H9 (cell line): ENCODE measurements at regions not wholly inside any gene's neighbourhood (a gene's known extent, or its start where the extent isn't known, plus 50 kb on each side); places are given as distances from the start of the nearest gene placed in this dataset.

Experiments used
- DNase-seq: peaks from one replicate; pipeline ENCODE4 v3.0.0-alpha.2; 2017
- H2AFZ ChIP-seq: one replicate; pipeline ENCODE4 v1.6.1; 2013; ENCODE audit warnings: mild to moderate bottlenecking, low read length, control low read depth, moderate library complexity
- H2AK5ac ChIP-seq: 2 replicates; pipeline ENCODE4 v1.6.1; 2013; ENCODE audit warnings: low read length, control low read depth, mixed read lengths; ENCODE audit not compliant: insufficient read length
- H2BK120ac ChIP-seq: one replicate; pipeline ENCODE4 v1.6.1; 2013; ENCODE audit warnings: low read depth, mild to moderate bottlenecking, low read length, control low read depth, inconsistent platforms; ENCODE audit not compliant: poor library complexity, severe bottlenecking
- H2BK12ac ChIP-seq: 2 replicates; pipeline ENCODE4 v1.6.1; 2013; ENCODE audit warnings: low read length, control low read depth, mixed read lengths, low read depth; ENCODE audit not compliant: insufficient read length
- H2BK15ac ChIP-seq: 2 replicates; pipeline ENCODE4 v1.6.1; 2013; ENCODE audit warnings: low read depth, low read length, control low read depth
- H2BK20ac ChIP-seq: one replicate; pipeline ENCODE4 v1.6.1; 2013; ENCODE audit warnings: low read depth, mild to moderate bottlenecking, low read length, control low read depth, inconsistent platforms; ENCODE audit not compliant: poor library complexity, severe bottlenecking
- H2BK5ac ChIP-seq: 2 replicates; pipeline ENCODE4 v1.6.1; 2013; ENCODE audit warnings: low read length, control low read depth, mixed read lengths; ENCODE audit not compliant: insufficient read length
- H3K14ac ChIP-seq: 2 replicates; pipeline ENCODE4 v1.6.1; 2013; ENCODE audit warnings: low read length, control low read depth; ENCODE audit not compliant: insufficient read depth
- H3K18ac ChIP-seq: 2 replicates; pipeline ENCODE4 v1.6.1; 2013; ENCODE audit warnings: low read depth, mild to moderate bottlenecking, mixed read lengths, low read length, control low read depth; ENCODE audit not compliant: insufficient read length
- H3K23ac ChIP-seq: 2 replicates; pipeline ENCODE4 v1.6.1; 2013; ENCODE audit warnings: low read length, control low read depth, mixed read lengths, low read depth; ENCODE audit not compliant: insufficient read length
- H3K23me2 ChIP-seq: 2 replicates; pipeline ENCODE4 v1.6.1; 2013; ENCODE audit warnings: low read depth, mild to moderate bottlenecking, mixed read lengths, low read length, control low read depth; ENCODE audit not compliant: insufficient read length, poor library complexity, severe bottlenecking
- H3K27ac ChIP-seq: 2 replicates; pipeline ENCODE4 v1.5.1; 2013; ENCODE audit warnings: low read length, control low read depth, mixed read lengths, low read depth; ENCODE audit not compliant: insufficient read length
- H3K27me3 ChIP-seq: 2 replicates; pipeline ENCODE4 v1.6.1; 2013; ENCODE audit warnings: low read length, control low read depth, inconsistent platforms; ENCODE audit not compliant: insufficient read depth
- H3K4ac ChIP-seq: 2 replicates; pipeline ENCODE4 v1.6.1; 2013; ENCODE audit warnings: low read depth, mild to moderate bottlenecking, control low read depth, inconsistent platforms, low read length, moderate library complexity
- H3K4me1 ChIP-seq: 2 replicates; pipeline ENCODE4 v1.6.1; 2013; ENCODE audit warnings: low read length, control low read depth, inconsistent platforms; ENCODE audit not compliant: insufficient read depth
- H3K4me2 ChIP-seq: 2 replicates; pipeline ENCODE4 v1.6.1; 2013; ENCODE audit warnings: low read length, control low read depth, mixed read lengths; ENCODE audit not compliant: insufficient read length, insufficient read depth
- H3K56ac ChIP-seq: 2 replicates; pipeline ENCODE4 v1.6.1; 2013; ENCODE audit warnings: low read depth, mild to moderate bottlenecking, mixed read lengths, low read length, control low read depth; ENCODE audit not compliant: insufficient read length
- H3K79me1 ChIP-seq: 2 replicates; pipeline ENCODE4 v1.6.1; 2013; ENCODE audit warnings: low read depth, mild to moderate bottlenecking, moderate library complexity, low read length, control low read depth, inconsistent platforms; ENCODE audit not compliant: insufficient read depth, poor library complexity, severe bottlenecking
- H3K79me2 ChIP-seq: 2 replicates; pipeline ENCODE4 v1.6.1; 2013; ENCODE audit warnings: low read length, control low read depth, inconsistent platforms; ENCODE audit not compliant: insufficient read depth
- H3K9ac ChIP-seq: 2 replicates; pipeline ENCODE4 v1.6.1; 2013; ENCODE audit warnings: low read length, control low read depth, mixed read lengths; ENCODE audit not compliant: insufficient read length; ENCODE audit errors: extremely low read depth
- H3K9me3 ChIP-seq: one replicate; pipeline ENCODE4 v1.6.1; 2013; ENCODE audit warnings: low read depth, low read length, inconsistent platforms; ENCODE audit not compliant: control insufficient read depth
- H3T11ph ChIP-seq: one replicate; pipeline ENCODE4 v1.6.1; 2013; ENCODE audit warnings: mild to moderate bottlenecking, low read length, control low read depth, inconsistent platforms
- H4K20me1 ChIP-seq: one replicate; pipeline ENCODE4 v1.6.1; 2013; ENCODE audit not compliant: control insufficient read depth, insufficient read length, insufficient read depth
- H4K5ac ChIP-seq: 2 replicates; pipeline ENCODE4 v1.6.1; 2013; ENCODE audit warnings: low read depth, mild to moderate bottlenecking, mixed read lengths, low read length, control low read depth; ENCODE audit not compliant: insufficient read length
- H4K8ac ChIP-seq: replicated peaks from 2 replicates; pipeline ENCODE4 v1.6.1; 2013; ENCODE audit warnings: low read length, control low read depth, mixed read lengths, low read depth; ENCODE audit not compliant: insufficient read length
- H4K91ac ChIP-seq: 2 replicates; pipeline ENCODE4 v1.6.1; 2013; ENCODE audit warnings: low read depth, mild to moderate bottlenecking, moderate library complexity, mixed read lengths, low read length, control low read depth; ENCODE audit not compliant: insufficient read length
- H3K27ac Mint-ChIP-seq, 3 experiments: 2 replicates in 2 of 3; 3 replicates in 1 of 3; pipeline ENCODE4 v1.8.0; 2020 to 2021; ENCODE audit warnings: mixed read lengths in 3 of 3, mild to moderate bottlenecking in 1 of 3, moderate library complexity in 1 of 3
- H3K27me3 Mint-ChIP-seq: 2 replicates; pipeline ENCODE4 v1.8.0; 2021; ENCODE audit warnings: low read depth, mild to moderate bottlenecking, moderate library complexity, mixed read lengths
- H3K36me3 Mint-ChIP-seq, 3 experiments: 2 replicates in 2 of 3; 3 replicates in 1 of 3; pipeline ENCODE4 v1.8.0; 2020 to 2021; ENCODE audit warnings: low read depth in 3 of 3, mixed read lengths in 3 of 3; ENCODE audit not compliant: insufficient read depth in 1 of 3
- H3K4me1 Mint-ChIP-seq, 2 experiments: 2 replicates each; pipeline ENCODE4 v1.8.0; 2020; ENCODE audit warnings: mixed read lengths in 2 of 2
- H3K4me3 Mint-ChIP-seq, 2 experiments: 2 replicates in 1 of 2; 3 replicates in 1 of 2; pipeline ENCODE4 v1.8.0; 2020 to 2021; ENCODE audit warnings: mild to moderate bottlenecking in 2 of 2, mixed read lengths in 2 of 2, moderate library complexity in 1 of 2
- H3K9me3 Mint-ChIP-seq, 2 experiments: 2 replicates in 1 of 2; 3 replicates in 1 of 2; pipeline ENCODE4 v1.8.0; 2020; ENCODE audit warnings: mild to moderate bottlenecking in 2 of 2, mixed read lengths in 2 of 2, moderate library complexity in 1 of 2
- WGBS: extraction: QIAGEN DNeasy Blood & Tissue Kit; methylation state at CpG from one replicate; pipeline ENCODE4 v1.1.7; 2013; ENCODE audit warnings: missing lambda C conversion rate, low lambda C conversion rate, mixed read lengths; ENCODE audit not compliant: insufficient read length; ENCODE audit errors: extremely low coverage; 5-methylcytosine and 5-hydroxymethylcytosine counted together
- TF ChIP-seq, protein P1 (sequence below): fragments of 200-600 bp; sonication (generic); conservative IDR thresholded peaks from 3 replicates; pipeline ENCODE4 v1.8.0; 2021; ENCODE audit warnings: antibody characterized with exemption, mild to moderate bottlenecking

DNA sequence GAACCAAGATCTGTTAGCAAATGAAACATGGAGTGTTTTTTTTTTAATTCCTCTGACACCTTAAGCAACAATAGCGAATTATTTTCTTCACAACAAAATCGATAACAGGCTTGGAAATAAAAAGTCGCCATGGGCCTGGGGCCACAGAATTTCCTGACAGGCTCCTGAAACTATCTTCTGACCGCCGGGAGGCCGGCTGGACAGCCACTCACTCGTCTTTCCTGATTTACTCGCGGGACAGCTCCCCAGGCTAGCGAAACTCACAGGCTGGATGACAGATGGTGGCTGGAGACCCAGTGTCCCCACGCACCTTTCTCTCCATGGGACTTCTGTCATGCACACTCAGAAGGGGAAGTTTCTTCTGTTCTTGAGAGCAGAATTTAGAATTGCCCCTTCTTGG lies 143.3 kb upstream of the IRX2 start:
- Histone ChIP-seq H3K4me2 (no peak overlapping the region), H4K20me1 (no peaks in the 10 kb centered on the region), H2BK12ac (no peak overlapping the region), H3K79me1 (no peaks in the 10 kb centered on the region), H2BK5ac (no peak overlapping the region), H3K14ac (no peak overlapping the region), H3K27ac (no peak overlapping the region), H4K8ac (no peak overlapping the region), H2BK15ac (no peak overlapping the region), H3K56ac (no peak overlapping the region), H3K4ac (no peak overlapping the region), H2BK120ac (no peak overlapping the region), H3K27me3 (no peaks in the 10 kb centered on the region), H3K9me3 (no peaks in the 10 kb centered on the region), H3K23ac (no peak overlapping the region), H4K5ac (no peak overlapping the region), H3K23me2 (no peaks in the 10 kb centered on the region), H3K18ac (no peak overlapping the region), H3K79me2 (no peaks in the 10 kb centered on the region), H2BK20ac (no peak overlapping the region), H2AK5ac (no peak overlapping the region), H4K91ac (no peak overlapping the region), H3K4me1 (no peaks in the 10 kb centered on the region), H3T11ph (no peak overlapping the region), H2AFZ (no peak overlapping the region), H3K9ac (no peak overlapping the region)
- no peak overlapping the region for H3K4me3 Mint-ChIP-seq
- no peaks in the 10 kb centered on the region for H3K36me3 Mint-ChIP-seq
- H3K27ac Mint-ChIP-seq, result no peak overlapping the region; a peak in 1 of 7 replicates
- WGBS, result no CpG with 5 or more reads among the region's 11 CpGs
- H3K27me3 Mint-ChIP-seq, result peaks cover 3% of the 10 kb centered on the region
- TF ChIP-seq, protein P1, sequence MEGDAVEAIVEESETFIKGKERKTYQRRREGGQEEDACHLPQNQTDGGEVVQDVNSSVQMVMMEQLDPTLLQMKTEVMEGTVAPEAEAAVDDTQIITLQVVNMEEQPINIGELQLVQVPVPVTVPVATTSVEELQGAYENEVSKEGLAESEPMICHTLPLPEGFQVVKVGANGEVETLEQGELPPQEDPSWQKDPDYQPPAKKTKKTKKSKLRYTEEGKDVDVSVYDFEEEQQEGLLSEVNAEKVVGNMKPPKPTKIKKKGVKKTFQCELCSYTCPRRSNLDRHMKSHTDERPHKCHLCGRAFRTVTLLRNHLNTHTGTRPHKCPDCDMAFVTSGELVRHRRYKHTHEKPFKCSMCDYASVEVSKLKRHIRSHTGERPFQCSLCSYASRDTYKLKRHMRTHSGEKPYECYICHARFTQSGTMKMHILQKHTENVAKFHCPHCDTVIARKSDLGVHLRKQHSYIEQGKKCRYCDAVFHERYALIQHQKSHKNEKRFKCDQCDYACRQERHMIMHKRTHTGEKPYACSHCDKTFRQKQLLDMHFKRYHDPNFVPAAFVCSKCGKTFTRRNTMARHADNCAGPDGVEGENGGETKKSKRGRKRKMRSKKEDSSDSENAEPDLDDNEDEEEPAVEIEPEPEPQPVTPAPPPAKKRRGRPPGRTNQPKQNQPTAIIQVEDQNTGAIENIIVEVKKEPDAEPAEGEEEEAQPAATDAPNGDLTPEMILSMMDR, result no peak
- H3K9me3 Mint-ChIP-seq, result no peaks in the 10 kb centered on the region
- peak; percentile 21 for DNase-seq
- peaks cover 7% of the 10 kb centered on the region in 2 experiments for H3K4me1 Mint-ChIP-seq
